ENCODE measurements at regions not wholly inside any gene's neighbourhood (a gene's known extent, or its start where the extent isn't known, plus 50 kb on each side); places are given as distances from the start of the nearest gene placed in this dataset.
"Not testable (repeated sequence)": the region's sequence is repeated elsewhere in the genome, so short reads cannot be mapped to it uniquely, and the experiment has no call there.

- no peak for DNase-seq (ENCODE audit: extremely low read depth, low read depth)
- TF ChIP-seq CTCF (IDR thresholded peaks at IDR 0.05; ENCODE audit: low read depth, low read length), result no peak
Measured at GRCh38 chr18:8519102-8519501, 90.1 kb upstream of the RAB12 start.

GRCh38 chr18:8520266-8520665 lies 89.0 kb upstream of the RAB12 start:
- no peak for DNase-seq (ENCODE audit: extremely low read depth, low read depth)
- no peak for TF ChIP-seq CTCF (IDR thresholded peaks at IDR 0.05; ENCODE audit: low read depth, low read length)

- no peak for DNase-seq (ENCODE audit: extremely low read depth, low read depth)
- no peak for TF ChIP-seq CTCF (IDR thresholded peaks at IDR 0.05; ENCODE audit: low read depth, low read length)
Measured at GRCh38 chr18:8522756-8523155, 86.5 kb upstream of the RAB12 start.

GRCh38 chr18:8525692-8526091 lies 83.5 kb upstream of the RAB12 start:
- TF ChIP-seq CTCF (IDR thresholded peaks at IDR 0.05; ENCODE audit: low read depth, low read length), result no peak
- no peak for DNase-seq (ENCODE audit: extremely low read depth, low read depth)

GRCh38 chr18:8526332-8526731 lies 82.9 kb upstream of the RAB12 start:
- TF ChIP-seq CTCF (IDR thresholded peaks at IDR 0.05; ENCODE audit: low read depth, low read length), result no peak
- DNase-seq (ENCODE audit: extremely low read depth, low read depth), result no peak

DNA sequence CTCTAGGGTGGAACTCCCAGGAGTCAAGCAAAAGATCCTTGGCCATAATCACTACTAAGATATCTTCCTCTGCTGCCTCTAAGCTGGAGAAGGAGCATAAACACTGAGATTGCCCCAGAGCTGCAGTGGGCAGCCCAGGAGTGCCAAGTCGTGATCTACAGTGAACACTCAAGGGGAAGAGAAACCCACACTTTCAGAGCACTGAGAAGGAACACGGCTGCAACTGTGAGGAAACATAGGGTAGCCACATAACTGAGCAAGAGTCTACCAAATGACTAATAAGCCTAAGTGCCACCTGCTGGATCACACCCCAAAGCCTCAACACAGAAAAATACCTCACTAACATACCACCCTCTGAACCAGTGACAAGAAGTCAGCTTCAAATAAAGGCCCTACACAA lies 79.6 kb upstream of the RAB12 start:
- DNase-seq (ENCODE audit: extremely low read depth, low read depth), result no peak
- no peak for TF ChIP-seq CTCF (IDR thresholded peaks at IDR 0.05; ENCODE audit: low read depth, low read length)

DNA sequence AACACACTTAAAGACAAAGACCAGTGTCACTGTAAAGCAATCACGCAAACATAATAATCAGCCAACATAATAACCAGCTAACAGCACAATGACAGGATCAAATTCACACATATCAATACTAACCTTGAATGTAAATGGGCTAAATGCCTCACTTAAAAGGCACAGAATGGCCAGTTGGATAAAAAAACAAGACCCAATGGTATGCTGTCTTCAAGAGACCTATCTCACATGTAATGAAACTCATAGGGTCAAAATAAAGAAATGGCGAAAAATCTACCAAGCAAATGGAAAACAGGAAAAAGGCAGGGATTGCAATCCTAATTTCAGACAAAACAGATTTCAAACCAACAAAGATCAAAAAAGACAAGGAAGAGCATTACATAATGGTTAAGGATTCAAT lies 78.2 kb upstream of the RAB12 start:
- DNase-seq (ENCODE audit: extremely low read depth, low read depth), result not testable (repeated sequence)

- DNase-seq (ENCODE audit: extremely low read depth, low read depth), result no peak
- no peak for TF ChIP-seq CTCF (IDR thresholded peaks at IDR 0.05; ENCODE audit: low read depth, low read length)
Measured at GRCh38 chr18:8536231-8536630, 73.0 kb upstream of the RAB12 start.

All from AG09319 (cell line).